SH-SY5Y (cell line): ENCODE measurements at regions not wholly inside any gene's neighbourhood (a gene's known extent, or its start where the extent isn't known, plus 50 kb on each side); places are given as distances from the start of the nearest gene placed in this dataset.

ENCODE experiments used
- GATA2 ChIP-seq: IDR thresholded peaks from 2 replicates; pipeline ENCODE4 v1.6.1; 2011; ENCODE audit warnings: mild to moderate bottlenecking, low read depth, low read length
- GATA3 ChIP-seq: IDR thresholded peaks from 2 replicates; pipeline ENCODE4 v1.6.1; 2011; ENCODE audit warnings: low read depth, mild to moderate bottlenecking, low read length, moderate library complexity

GRCh38 chr2:120659275-120659977 lies 76.2 kb upstream of the GLI2 start:
- TF ChIP-seq GATA2 (no peak), GATA3 (no peak)
